Caco-2 (cell line): ENCODE measurements at regions not wholly inside any gene's neighbourhood (a gene's known extent, or its start where the extent isn't known, plus 50 kb on each side); places are given as distances from the start of the nearest gene placed in this dataset.

Experiments
- BruUV-seq: library from RNA; stranded (reverse); fragments of 400-500 nt; replicated peaks from 2 replicates; lab custom pipeline; 2021; lab: Mats Ljungman, UMichigan
- CTCF ChIA-PET: fragments of 300-600 bp; sonication (Branson Sonifier 250); formaldehyde crosslinking; loops from one replicate; lab custom pipeline; 2022; ENCODE audit warnings: antibody characterized with exemption; lab: Charles Lee
- POLR2A ChIA-PET: fragments of 300-600 bp; sonication (Branson Sonifier 250); formaldehyde crosslinking; loops from one replicate; lab custom pipeline; 2022; ENCODE audit warnings: antibody characterized with exemption; lab: Charles Lee
- DNase-seq, 2 experiments: peaks; one replicate each; pipeline versions ENCODE4 v3.0.0 to v3.0.0-alpha.2; 2020 to 2022
- H3K27me3 ChIP-seq: replicated peaks from 2 replicates; pipeline ENCODE4 v1.6.0; 2011; ENCODE audit warnings: low read length; ENCODE audit not compliant: control insufficient read depth, insufficient read depth
- H3K36me3 ChIP-seq: 2 replicates; pipeline ENCODE4 v1.5.1; 2011; ENCODE audit warnings: low read length; ENCODE audit not compliant: control insufficient read depth, insufficient read depth
- H3K4me1 ChIP-seq: fragments of 250-450 bp; sonication (Bioruptor Pico); 2 replicates; pipeline ENCODE4 v1.5.1; 2020; ENCODE audit warnings: mild to moderate bottlenecking
- H3K4me3 ChIP-seq: 2 replicates; pipeline ENCODE4 v1.5.1; 2011; ENCODE audit warnings: low read depth, mild to moderate bottlenecking, control low read depth, low read length
- H3K9me3 ChIP-seq: fragments of 250-450 bp; sonication (Bioruptor Pico); 2 replicates; pipeline ENCODE4 v1.5.1; 2020; ENCODE audit warnings: mild to moderate bottlenecking, moderate library complexity
- H3K27ac Mint-ChIP-seq: one replicate; pipeline ENCODE4 v1.8.0; 2022; ENCODE audit warnings: mixed read lengths; ENCODE audit not compliant: unreplicated experiment
- H3K27me3 Mint-ChIP-seq: one replicate; pipeline ENCODE4 v1.8.0; 2022; ENCODE audit warnings: mixed read lengths; ENCODE audit not compliant: insufficient read depth, unreplicated experiment
- H3K36me3 Mint-ChIP-seq: one replicate; pipeline ENCODE4 v1.8.0; 2022; ENCODE audit warnings: mild to moderate bottlenecking, mixed read lengths; ENCODE audit not compliant: insufficient read depth, unreplicated experiment
- H3K4me1 Mint-ChIP-seq: one replicate; pipeline ENCODE4 v1.8.0; 2022; ENCODE audit warnings: low read depth, mixed read lengths; ENCODE audit not compliant: unreplicated experiment
- H3K4me3 Mint-ChIP-seq: one replicate; pipeline ENCODE4 v1.8.0; 2022; ENCODE audit warnings: mild to moderate bottlenecking, moderate library complexity, mixed read lengths; ENCODE audit not compliant: unreplicated experiment
- H3K9me3 Mint-ChIP-seq: one replicate; pipeline ENCODE4 v1.8.0; 2022; ENCODE audit warnings: mixed read lengths; ENCODE audit not compliant: unreplicated experiment
- intact Hi-C: fragments of 100-400 bp; cut with micrococcal nuclease; formaldehyde crosslinking; loops from one replicate; pipeline ENCODE4 v1.10.0; 2022; ENCODE audit not compliant: unreplicated experiment
- TF ChIP-seq, protein P1 (sequence below), 2 experiments: fragments of 200-600 bp in 1 of 2; IDR thresholded peaks; 1 replicate in 1 of 2; 2 replicates in 1 of 2; pipeline versions ENCODE4 v1.5.1 to v1.8.0; 2011 to 2022; ENCODE audit warnings: antibody characterized with exemption in 1 of 2, control low read depth in 1 of 2, inconsistent platforms in 1 of 2, low read depth in 1 of 2, low read length in 1 of 2, mild to moderate bottlenecking in 1 of 2, moderate library complexity in 1 of 2; ENCODE audit not compliant: insufficient read depth in 1 of 2, severe bottlenecking in 1 of 2, unreplicated experiment in 1 of 2

DNA sequence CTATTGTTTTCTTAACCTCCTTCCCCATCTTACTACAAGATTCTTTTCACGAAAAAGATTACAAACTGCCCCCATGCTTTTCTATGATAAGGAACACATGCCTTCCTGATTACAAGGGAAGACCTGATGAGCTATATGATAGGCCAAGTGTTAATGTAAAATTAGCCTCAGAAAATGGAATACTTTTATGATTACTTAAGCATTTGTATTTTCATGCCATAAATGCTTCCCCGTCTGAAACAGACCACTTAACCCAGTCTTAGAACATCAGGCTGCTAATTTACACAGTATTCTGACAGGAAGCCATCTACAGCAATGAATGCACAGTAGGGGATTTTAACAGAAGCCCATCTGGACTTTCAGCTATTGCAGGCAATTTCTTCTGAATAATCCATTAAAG is 274.9 kb downstream of the HAO1 start:
- ChIA-PET CTCF (no interaction called here), POLR2A (no interaction called here)
- H3K36me3 Mint-ChIP-seq: no peaks in the 10 kb centered on the region
- H3K4me3 ChIP-seq: no peak overlapping the region
- H3K27me3 ChIP-seq: no peaks in the 10 kb centered on the region
- H3K27ac Mint-ChIP-seq: no peak overlapping the region
- H3K4me3 Mint-ChIP-seq: no peak overlapping the region
- H3K27me3 Mint-ChIP-seq: peaks cover 2% of the 10 kb centered on the region
- H3K36me3 ChIP-seq: no peaks in the 10 kb centered on the region
- TF ChIP-seq, protein P1, sequence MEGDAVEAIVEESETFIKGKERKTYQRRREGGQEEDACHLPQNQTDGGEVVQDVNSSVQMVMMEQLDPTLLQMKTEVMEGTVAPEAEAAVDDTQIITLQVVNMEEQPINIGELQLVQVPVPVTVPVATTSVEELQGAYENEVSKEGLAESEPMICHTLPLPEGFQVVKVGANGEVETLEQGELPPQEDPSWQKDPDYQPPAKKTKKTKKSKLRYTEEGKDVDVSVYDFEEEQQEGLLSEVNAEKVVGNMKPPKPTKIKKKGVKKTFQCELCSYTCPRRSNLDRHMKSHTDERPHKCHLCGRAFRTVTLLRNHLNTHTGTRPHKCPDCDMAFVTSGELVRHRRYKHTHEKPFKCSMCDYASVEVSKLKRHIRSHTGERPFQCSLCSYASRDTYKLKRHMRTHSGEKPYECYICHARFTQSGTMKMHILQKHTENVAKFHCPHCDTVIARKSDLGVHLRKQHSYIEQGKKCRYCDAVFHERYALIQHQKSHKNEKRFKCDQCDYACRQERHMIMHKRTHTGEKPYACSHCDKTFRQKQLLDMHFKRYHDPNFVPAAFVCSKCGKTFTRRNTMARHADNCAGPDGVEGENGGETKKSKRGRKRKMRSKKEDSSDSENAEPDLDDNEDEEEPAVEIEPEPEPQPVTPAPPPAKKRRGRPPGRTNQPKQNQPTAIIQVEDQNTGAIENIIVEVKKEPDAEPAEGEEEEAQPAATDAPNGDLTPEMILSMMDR (IDR thresholded peaks at IDR 0.05; ENCODE audit: insufficient read depth in 1 of 2, low read depth in 1 of 2, low read length in 1 of 2, severe bottlenecking in 1 of 2, unreplicated experiment in 1 of 2): no peak
- DNase-seq: no peak
- H3K9me3 ChIP-seq: no peaks in the 10 kb centered on the region
- intact Hi-C loops: no loop called here
- H3K4me1 Mint-ChIP-seq: no peaks in the 10 kb centered on the region
- BruUV-seq: no TSS peak
- no peaks in the 10 kb centered on the region for H3K4me1 ChIP-seq
- no peaks in the 10 kb centered on the region for H3K9me3 Mint-ChIP-seq

DNA sequence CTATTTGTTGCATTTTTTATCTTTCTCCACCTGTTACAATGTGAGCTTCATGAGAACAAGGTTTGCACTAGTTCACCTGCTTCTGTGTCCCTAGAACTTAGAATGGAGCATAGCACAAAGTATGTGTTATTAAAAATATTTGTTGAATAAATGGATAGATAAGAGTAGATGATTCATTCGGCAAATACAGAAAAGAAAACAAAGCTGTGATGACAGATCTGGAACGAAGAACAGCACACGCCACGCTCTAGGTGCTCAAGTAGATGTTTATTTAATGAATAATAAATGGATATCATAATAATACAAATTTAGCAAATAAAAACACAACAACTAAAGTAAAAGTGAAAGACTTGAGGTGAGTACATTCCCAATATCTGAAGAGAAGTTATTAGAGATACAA is 273.1 kb downstream of the HAO1 start:
- Histone ChIP-seq H3K4me1 (no peaks in the 10 kb centered on the region), H3K4me3 (no peak overlapping the region), H3K9me3 (no peaks in the 10 kb centered on the region), H3K36me3 (no peaks in the 10 kb centered on the region), H3K27me3 (no peaks in the 10 kb centered on the region)
- BruUV-seq: no TSS peak
- Mint-ChIP-seq H3K9me3 (no peaks in the 10 kb centered on the region), H3K4me3 (no peak overlapping the region), H3K4me1 (no peaks in the 10 kb centered on the region), H3K27ac (no peak overlapping the region), H3K27me3 (no peaks in the 10 kb centered on the region), H3K36me3 (no peaks in the 10 kb centered on the region)
- DNase-seq: no peak
- CTCF ChIA-PET: no interaction called here
- intact Hi-C loops: no loop called here
- POLR2A ChIA-PET: no interaction called here
- TF ChIP-seq, protein P1 (IDR thresholded peaks at IDR 0.05; ENCODE audit: insufficient read depth in 1 of 2, low read depth in 1 of 2, low read length in 1 of 2, severe bottlenecking in 1 of 2, unreplicated experiment in 1 of 2): no peak

DNA sequence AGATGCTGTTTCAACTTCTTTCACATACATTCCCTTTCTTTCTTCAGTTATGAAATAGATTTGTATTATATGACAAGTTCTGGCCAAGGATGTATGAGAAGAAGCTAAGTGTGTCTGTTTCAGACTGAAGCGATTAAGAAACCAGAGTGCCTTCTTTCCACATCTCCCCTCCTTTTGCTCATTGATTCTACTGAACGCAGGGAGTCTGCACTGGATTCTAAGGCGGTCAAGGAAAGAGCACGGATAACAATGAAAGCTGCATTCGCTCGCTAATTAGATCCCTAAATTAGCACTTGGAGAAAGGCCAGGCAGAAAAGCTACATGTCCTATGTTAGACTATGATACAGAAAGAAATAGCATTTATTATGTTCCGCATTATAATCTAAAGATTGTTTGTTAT is 267.7 kb downstream of the HAO1 start:
- H3K36me3 ChIP-seq: no peaks in the 10 kb centered on the region
- no peaks in the 10 kb centered on the region for H3K27me3 ChIP-seq
- no peaks in the 10 kb centered on the region for H3K27me3 Mint-ChIP-seq
- CTCF ChIA-PET: no interaction called here
- no peaks in the 10 kb centered on the region for H3K36me3 Mint-ChIP-seq
- no peaks in the 10 kb centered on the region for H3K4me1 Mint-ChIP-seq
- BruUV-seq: no TSS peak
- POLR2A ChIA-PET: no interaction called here
- no peak overlapping the region for H3K4me3 ChIP-seq
- no peaks in the 10 kb centered on the region for H3K4me1 ChIP-seq
- no peaks in the 10 kb centered on the region for H3K9me3 Mint-ChIP-seq
- intact Hi-C loops: no loop called here
- H3K27ac Mint-ChIP-seq: no peak overlapping the region
- no peaks in the 10 kb centered on the region; the same call in none of the 2 replicates for H3K9me3 ChIP-seq
- TF ChIP-seq, protein P1 (IDR thresholded peaks at IDR 0.05; ENCODE audit: insufficient read depth in 1 of 2, low read depth in 1 of 2, low read length in 1 of 2, severe bottlenecking in 1 of 2, unreplicated experiment in 1 of 2): no peak
- no peak for DNase-seq
- H3K4me3 Mint-ChIP-seq: no peak overlapping the region
